ENCODE measurements at regions not wholly inside any gene's neighbourhood (a gene's known extent, or its start where the extent isn't known, plus 50 kb on each side); places are given as distances from the start of the nearest gene placed in this dataset.

- peaks cover 2% of the 10 kb centered on the region for H3K27me3 Mint-ChIP-seq
- H3K27ac Mint-ChIP-seq, result no peak overlapping the region
- no peaks in the 10 kb centered on the region for H3K4me1 Mint-ChIP-seq
- no peaks in the 10 kb centered on the region for H3K36me3 Mint-ChIP-seq
- no peak overlapping the region for H3K4me3 Mint-ChIP-seq
- H3K9me3 Mint-ChIP-seq, result no peaks in the 10 kb centered on the region
These were observed 447.6 kb downstream of the SUCLA2 start for GRCh38 chr13:47553329-47553977.

- Mint-ChIP-seq H3K27me3 (peaks cover 2% of the 10 kb centered on the region), H3K36me3 (no peaks in the 10 kb centered on the region), H3K4me1 (no peaks in the 10 kb centered on the region), H3K9me3 (no peaks in the 10 kb centered on the region), H3K27ac (no peak overlapping the region), H3K4me3 (no peak overlapping the region)
These were observed 451.8 kb downstream of the SUCLA2 start for GRCh38 chr13:47549219-47549752.

GRCh38 chr13:47548294-47548840 is 452.7 kb downstream of the SUCLA2 start:
- Mint-ChIP-seq H3K9me3 (no peaks in the 10 kb centered on the region), H3K27me3 (peaks cover 2% of the 10 kb centered on the region), H3K4me1 (no peaks in the 10 kb centered on the region), H3K27ac (no peak overlapping the region), H3K36me3 (no peaks in the 10 kb centered on the region), H3K4me3 (no peak overlapping the region)

- no peaks in the 10 kb centered on the region for H3K9me3 Mint-ChIP-seq
- H3K27ac Mint-ChIP-seq, result no peak overlapping the region
- no peak overlapping the region for H3K4me3 Mint-ChIP-seq
- H3K36me3 Mint-ChIP-seq, result no peaks in the 10 kb centered on the region
- no peaks in the 10 kb centered on the region for H3K4me1 Mint-ChIP-seq
- no peaks in the 10 kb centered on the region for H3K27me3 Mint-ChIP-seq
These were observed 454.5 kb downstream of the SUCLA2 start for GRCh38 chr13:47546391-47547225.

- Mint-ChIP-seq H3K27me3 (no peaks in the 10 kb centered on the region), H3K27ac (no peak overlapping the region), H3K9me3 (no peaks in the 10 kb centered on the region), H3K4me3 (no peak overlapping the region), H3K36me3 (no peaks in the 10 kb centered on the region), H3K4me1 (no peaks in the 10 kb centered on the region)
These were observed 455.7 kb downstream of the SUCLA2 start for GRCh38 chr13:47545201-47546024.

- Mint-ChIP-seq H3K9me3 (no peaks in the 10 kb centered on the region), H3K4me3 (no peak overlapping the region), H3K4me1 (no peaks in the 10 kb centered on the region), H3K27me3 (no peaks in the 10 kb centered on the region), H3K36me3 (no peaks in the 10 kb centered on the region), H3K27ac (no peak overlapping the region)
These were observed 461.8 kb downstream of the SUCLA2 start for GRCh38 chr13:47539317-47539716.

GRCh38 chr13:47523771-47524170 is 477.3 kb downstream of the SUCLA2 start:
- no peak overlapping the region for H3K27ac Mint-ChIP-seq

GRCh38 chr13:47521890-47522487 is 479.1 kb downstream of the SUCLA2 start:
- Mint-ChIP-seq H3K4me3 (no peak overlapping the region), H3K27ac (no peak overlapping the region), H3K9me3 (no peaks in the 10 kb centered on the region), H3K27me3 (peaks cover 2% of the 10 kb centered on the region), H3K4me1 (no peaks in the 10 kb centered on the region), H3K36me3 (no peaks in the 10 kb centered on the region)

More at GRCh38 chr13:47523771-47524170, 477.3 kb downstream of the SUCLA2 start:
- Mint-ChIP-seq H3K4me3 (no peak overlapping the region), H3K4me1 (no peaks in the 10 kb centered on the region), H3K27me3 (peaks cover 2% of the 10 kb centered on the region), H3K36me3 (no peaks in the 10 kb centered on the region), H3K9me3 (no peaks in the 10 kb centered on the region)

- Mint-ChIP-seq H3K9me3 (no peaks in the 10 kb centered on the region), H3K27me3 (no peaks in the 10 kb centered on the region)
These were observed 481.4 kb downstream of the SUCLA2 start for GRCh38 chr13:47519626-47520025.

GRCh38 chr13:47518530-47518929 is 482.5 kb downstream of the SUCLA2 start:
- Mint-ChIP-seq H3K27ac (no peak overlapping the region), H3K4me1 (no peaks in the 10 kb centered on the region), H3K27me3 (no peaks in the 10 kb centered on the region), H3K36me3 (no peaks in the 10 kb centered on the region), H3K9me3 (no peaks in the 10 kb centered on the region), H3K4me3 (no peak overlapping the region)

More at GRCh38 chr13:47519626-47520025, 481.4 kb downstream of the SUCLA2 start:
- Mint-ChIP-seq H3K27ac (no peak overlapping the region), H3K36me3 (no peaks in the 10 kb centered on the region), H3K4me3 (no peak overlapping the region), H3K4me1 (no peaks in the 10 kb centered on the region)

- H3K4me3 Mint-ChIP-seq, result no peak overlapping the region
- no peaks in the 10 kb centered on the region for H3K36me3 Mint-ChIP-seq
- H3K9me3 Mint-ChIP-seq, result no peaks in the 10 kb centered on the region
These were observed 489.4 kb downstream of the SUCLA2 start for GRCh38 chr13:47511647-47512046.

GRCh38 chr13:47508527-47509228 is 492.4 kb downstream of the SUCLA2 start:
- no peaks in the 10 kb centered on the region for H3K9me3 Mint-ChIP-seq
- H3K27ac Mint-ChIP-seq, result no peak overlapping the region
- no peaks in the 10 kb centered on the region for H3K4me1 Mint-ChIP-seq

More at GRCh38 chr13:47511647-47512046, 489.4 kb downstream of the SUCLA2 start:
- Mint-ChIP-seq H3K27ac (no peak overlapping the region), H3K4me1 (no peaks in the 10 kb centered on the region), H3K27me3 (no peaks in the 10 kb centered on the region)

GRCh38 chr13:47503475-47503874 is 497.6 kb downstream of the SUCLA2 start:
- no peaks in the 10 kb centered on the region for H3K9me3 Mint-ChIP-seq
- H3K27ac Mint-ChIP-seq, result no peak overlapping the region
- peaks cover 3% of the 10 kb centered on the region for H3K27me3 Mint-ChIP-seq
- no peaks in the 10 kb centered on the region for H3K36me3 Mint-ChIP-seq
- no peaks in the 10 kb centered on the region for H3K4me1 Mint-ChIP-seq
- no peak overlapping the region for H3K4me3 Mint-ChIP-seq

More at GRCh38 chr13:47508527-47509228, 492.4 kb downstream of the SUCLA2 start:
- Mint-ChIP-seq H3K27me3 (peaks cover 3% of the 10 kb centered on the region), H3K4me3 (no peak overlapping the region), H3K36me3 (no peaks in the 10 kb centered on the region)

GRCh38 chr13:47502166-47502565 is 498.9 kb downstream of the SUCLA2 start:
- H3K27me3 Mint-ChIP-seq, result peaks cover 3% of the 10 kb centered on the region
- no peaks in the 10 kb centered on the region for H3K36me3 Mint-ChIP-seq
- H3K4me1 Mint-ChIP-seq, result no peaks in the 10 kb centered on the region

More at GRCh38 chr13:47502166-47502565, 498.9 kb downstream of the SUCLA2 start:
- Mint-ChIP-seq H3K9me3 (no peaks in the 10 kb centered on the region), H3K27ac (no peak overlapping the region), H3K4me3 (no peak overlapping the region)
